C4-2B (cell line): ENCODE measurements at regions not wholly inside any gene's neighbourhood (a gene's known extent, or its start where the extent isn't known, plus 50 kb on each side); places are given as distances from the start of the nearest gene placed in this dataset.

Experiments
- CTCF ChIP-seq: fragments of 450-650 bp; conservative IDR thresholded peaks from 2 replicates; pipeline ENCODE4 v1.5.1; 2017; ENCODE audit warnings: mild to moderate bottlenecking
- ZFX ChIP-seq: fragments of 450-650 bp; IDR thresholded peaks from 2 replicates; pipeline ENCODE4 v1.6.1; 2017

GRCh38 chr17:22305356-22306071 is 613.2 kb downstream of the KCNJ18 start:
- TF ChIP-seq CTCF, result no peak
- TF ChIP-seq ZFX, result no peak
